ENCODE measurements at regions not wholly inside any gene's neighbourhood (a gene's known extent, or its start where the extent isn't known, plus 50 kb on each side); places are given as distances from the start of the nearest gene placed in this dataset.

- Histone ChIP-seq H4K20me1 (ENCODE audit: insufficient read depth, low read length) (no peaks in the 10 kb centered on the region), H3K4me3 (ENCODE audit: insufficient read depth, low read depth, low read length) (no peak overlapping the region), H3K79me2 (ENCODE audit: insufficient read depth, low read length) (no peaks in the 10 kb centered on the region), H3K36me3 (ENCODE audit: insufficient read depth, low read length) (no peaks in the 10 kb centered on the region), H3K9me3 (ENCODE audit: insufficient read depth, low read depth, low read length) (no peaks in the 10 kb centered on the region), H3K9ac (ENCODE audit: low read length) (no peak overlapping the region), H2AFZ (ENCODE audit: low read depth, low read length) (no peak overlapping the region), H3K4me2 (ENCODE audit: low read length) (no peak overlapping the region), H3K27me3 (ENCODE audit: insufficient read depth, low read length) (no peaks in the 10 kb centered on the region), H3K27ac (ENCODE audit: low read depth, low read length) (no peak overlapping the region), H3K4me1 (ENCODE audit: insufficient read depth, low read length) (no peaks in the 10 kb centered on the region)
- H3K27ac Mint-ChIP-seq (ENCODE audit: unreplicated experiment) = no peak overlapping the region
- H3K4me3 Mint-ChIP-seq (ENCODE audit: unreplicated experiment) = no peak overlapping the region
- TF ChIP-seq EZH2 (IDR thresholded peaks at IDR 0.05; ENCODE audit: insufficient read depth, low read length) (no peak), CTCF (IDR thresholded peaks at IDR 0.05; ENCODE audit: insufficient read depth, low read depth, low read length) (no peak)
- H3K9me3 Mint-ChIP-seq (ENCODE audit: unreplicated experiment) = peaks cover 7% of the 10 kb centered on the region
- peaks cover 9% of the 10 kb centered on the region for H3K4me1 Mint-ChIP-seq (ENCODE audit: low read depth, unreplicated experiment)
- H3K36me3 Mint-ChIP-seq (ENCODE audit: low read depth, unreplicated experiment) = no peaks in the 10 kb centered on the region
- DNase-seq (ENCODE audit: low read depth) = no peak
- no peak for FAIRE-seq
- H3K27me3 Mint-ChIP-seq (ENCODE audit: low read depth, unreplicated experiment) = peaks cover 18% of the 10 kb centered on the region
Measured at GRCh38 chr20:60126975-60127374, 168.8 kb downstream of the CDH26 start.

GRCh38 chr20:60131375-60131774, 173.2 kb downstream of the CDH26 start:
- H3K27me3 ChIP-seq (ENCODE audit: insufficient read depth, low read length) = no peaks in the 10 kb centered on the region
- no peaks in the 10 kb centered on the region for H3K36me3 Mint-ChIP-seq (ENCODE audit: low read depth, unreplicated experiment)
- TF ChIP-seq EZH2 (IDR thresholded peaks at IDR 0.05; ENCODE audit: insufficient read depth, low read length) (no peak), CTCF (IDR thresholded peaks at IDR 0.05; ENCODE audit: insufficient read depth, low read depth, low read length) (no peak)
- H3K4me2 ChIP-seq (ENCODE audit: low read length) = no peak overlapping the region
- no peak for FAIRE-seq
- H3K9me3 ChIP-seq (ENCODE audit: insufficient read depth, low read depth, low read length) = no peaks in the 10 kb centered on the region
- no peak overlapping the region for H3K4me3 ChIP-seq (ENCODE audit: insufficient read depth, low read depth, low read length)
- peaks cover 13% of the 10 kb centered on the region for H3K4me1 Mint-ChIP-seq (ENCODE audit: low read depth, unreplicated experiment)
- no peaks in the 10 kb centered on the region for H3K36me3 ChIP-seq (ENCODE audit: insufficient read depth, low read length)
- H3K27me3 Mint-ChIP-seq (ENCODE audit: low read depth, unreplicated experiment) = peaks cover 2% of the 10 kb centered on the region
- DNase-seq (ENCODE audit: low read depth) = no peak
- no peaks in the 10 kb centered on the region for H4K20me1 ChIP-seq (ENCODE audit: insufficient read depth, low read length)
- H3K27ac ChIP-seq (ENCODE audit: low read depth, low read length) = no peak overlapping the region
- no peak overlapping the region for H3K9ac ChIP-seq (ENCODE audit: low read length)
- H3K79me2 ChIP-seq (ENCODE audit: insufficient read depth, low read length) = no peaks in the 10 kb centered on the region
- no peak overlapping the region for H2AFZ ChIP-seq (ENCODE audit: low read depth, low read length)
- H3K27ac Mint-ChIP-seq (ENCODE audit: unreplicated experiment) = peak overlapping the region; percentile 75
- H3K9me3 Mint-ChIP-seq (ENCODE audit: unreplicated experiment) = peaks cover 4% of the 10 kb centered on the region
- no peaks in the 10 kb centered on the region for H3K4me1 ChIP-seq (ENCODE audit: insufficient read depth, low read length)
- H3K4me3 Mint-ChIP-seq (ENCODE audit: unreplicated experiment) = no peak overlapping the region

GRCh38 chr20:60132162-60132826, 174.1 kb downstream of the CDH26 start:
- H3K4me1 Mint-ChIP-seq (ENCODE audit: low read depth, unreplicated experiment) = peaks cover 13% of the 10 kb centered on the region
- H3K27ac Mint-ChIP-seq (ENCODE audit: unreplicated experiment) = no peak overlapping the region
- no peak overlapping the region for H3K4me3 ChIP-seq (ENCODE audit: insufficient read depth, low read depth, low read length)
- no peaks in the 10 kb centered on the region for H3K9me3 ChIP-seq (ENCODE audit: insufficient read depth, low read depth, low read length)
- no peaks in the 10 kb centered on the region for H3K36me3 ChIP-seq (ENCODE audit: insufficient read depth, low read length)
- FAIRE-seq (no peak), DNase-seq (ENCODE audit: low read depth) (no peak)
- no peaks in the 10 kb centered on the region for H3K4me1 ChIP-seq (ENCODE audit: insufficient read depth, low read length)
- peaks cover 4% of the 10 kb centered on the region for H3K9me3 Mint-ChIP-seq (ENCODE audit: unreplicated experiment)
- H3K27me3 Mint-ChIP-seq (ENCODE audit: low read depth, unreplicated experiment) = peaks cover 2% of the 10 kb centered on the region
- no peak overlapping the region for H3K4me2 ChIP-seq (ENCODE audit: low read length)
- no peaks in the 10 kb centered on the region for H3K79me2 ChIP-seq (ENCODE audit: insufficient read depth, low read length)
- H2AFZ ChIP-seq (ENCODE audit: low read depth, low read length) = no peak overlapping the region
- H3K27me3 ChIP-seq (ENCODE audit: insufficient read depth, low read length) = no peaks in the 10 kb centered on the region
- H3K27ac ChIP-seq (ENCODE audit: low read depth, low read length) = no peak overlapping the region
- TF ChIP-seq CTCF (IDR thresholded peaks at IDR 0.05; ENCODE audit: insufficient read depth, low read depth, low read length) (no peak), EZH2 (IDR thresholded peaks at IDR 0.05; ENCODE audit: insufficient read depth, low read length) (no peak)
- H3K4me3 Mint-ChIP-seq (ENCODE audit: unreplicated experiment) = no peak overlapping the region
- no peaks in the 10 kb centered on the region for H3K36me3 Mint-ChIP-seq (ENCODE audit: low read depth, unreplicated experiment)
- no peaks in the 10 kb centered on the region for H4K20me1 ChIP-seq (ENCODE audit: insufficient read depth, low read length)
- H3K9ac ChIP-seq (ENCODE audit: low read length) = no peak overlapping the region

Data from astrocyte (in vitro differentiated cells and primary cell).